RWPE1 (cell line): ENCODE measurements at regions not wholly inside any gene's neighbourhood (a gene's known extent, or its start where the extent isn't known, plus 50 kb on each side); places are given as distances from the start of the nearest gene placed in this dataset.
A peak's percentile ranks its signal among the peaks of the same experiment; 100 is the strongest.

Experiments
- CTCF ChIA-PET: fragments of 350-600 bp; sonication (Branson Sonifier 250); formaldehyde crosslinking; extraction: SDS; loops from one replicate; lab custom pipeline; 2021; lab: Yijun Ruan, JAX
- POLR2A ChIA-PET: fragments of 400-600 bp; formaldehyde crosslinking; extraction: SDS; loops from one replicate; lab custom pipeline; 2020; ENCODE audit warnings: antibody characterized with exemption; ENCODE audit not compliant: low non-redundant PET; lab: Yijun Ruan, JAX
- DNase-seq: peaks from one replicate; pipeline ENCODE4 v3.0.0; 2012; ENCODE audit warnings: low spot score
- H3K27ac ChIP-seq: fragments of 450-650 bp; 2 replicates; pipeline ENCODE4 v1.5.1; 2017
- TF ChIP-seq, protein P1 (sequence below): fragments of 450-650 bp; conservative IDR thresholded peaks from 2 replicates; pipeline ENCODE4 v1.5.1; 2017; ENCODE audit warnings: low read depth, mild to moderate bottlenecking

DNA sequence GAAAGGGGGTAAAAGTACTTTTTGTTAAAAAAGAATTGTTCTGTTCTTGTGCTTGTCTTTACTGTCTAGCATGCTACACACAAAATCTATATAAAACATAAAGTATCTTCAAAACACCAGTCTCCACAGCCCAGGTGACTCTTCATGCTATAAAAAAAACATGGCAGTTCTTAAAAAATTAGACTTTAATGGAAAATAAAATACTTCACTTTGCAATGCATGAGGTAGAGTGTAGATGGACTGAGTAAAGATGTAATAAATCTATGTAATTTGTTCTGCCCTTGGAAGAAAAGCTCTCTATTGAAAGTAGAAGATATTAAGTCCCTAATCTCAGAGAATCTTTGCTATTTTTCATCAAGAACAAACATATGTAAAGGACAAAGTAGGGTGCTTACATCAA lies 425.4 kb downstream of the NOVA1 start:
- ChIA-PET POLR2A (no interaction called here), CTCF (interaction anchor here (0.7 kb wide), 1 partner anchor 218 kb away, joined by 3 read pairs; no protein-coding TSS in a partner anchor)
- no peak for DNase-seq
- H3K27ac ChIP-seq, result no peak overlapping the region
- TF ChIP-seq, protein P1, sequence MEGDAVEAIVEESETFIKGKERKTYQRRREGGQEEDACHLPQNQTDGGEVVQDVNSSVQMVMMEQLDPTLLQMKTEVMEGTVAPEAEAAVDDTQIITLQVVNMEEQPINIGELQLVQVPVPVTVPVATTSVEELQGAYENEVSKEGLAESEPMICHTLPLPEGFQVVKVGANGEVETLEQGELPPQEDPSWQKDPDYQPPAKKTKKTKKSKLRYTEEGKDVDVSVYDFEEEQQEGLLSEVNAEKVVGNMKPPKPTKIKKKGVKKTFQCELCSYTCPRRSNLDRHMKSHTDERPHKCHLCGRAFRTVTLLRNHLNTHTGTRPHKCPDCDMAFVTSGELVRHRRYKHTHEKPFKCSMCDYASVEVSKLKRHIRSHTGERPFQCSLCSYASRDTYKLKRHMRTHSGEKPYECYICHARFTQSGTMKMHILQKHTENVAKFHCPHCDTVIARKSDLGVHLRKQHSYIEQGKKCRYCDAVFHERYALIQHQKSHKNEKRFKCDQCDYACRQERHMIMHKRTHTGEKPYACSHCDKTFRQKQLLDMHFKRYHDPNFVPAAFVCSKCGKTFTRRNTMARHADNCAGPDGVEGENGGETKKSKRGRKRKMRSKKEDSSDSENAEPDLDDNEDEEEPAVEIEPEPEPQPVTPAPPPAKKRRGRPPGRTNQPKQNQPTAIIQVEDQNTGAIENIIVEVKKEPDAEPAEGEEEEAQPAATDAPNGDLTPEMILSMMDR, result no peak

DNA sequence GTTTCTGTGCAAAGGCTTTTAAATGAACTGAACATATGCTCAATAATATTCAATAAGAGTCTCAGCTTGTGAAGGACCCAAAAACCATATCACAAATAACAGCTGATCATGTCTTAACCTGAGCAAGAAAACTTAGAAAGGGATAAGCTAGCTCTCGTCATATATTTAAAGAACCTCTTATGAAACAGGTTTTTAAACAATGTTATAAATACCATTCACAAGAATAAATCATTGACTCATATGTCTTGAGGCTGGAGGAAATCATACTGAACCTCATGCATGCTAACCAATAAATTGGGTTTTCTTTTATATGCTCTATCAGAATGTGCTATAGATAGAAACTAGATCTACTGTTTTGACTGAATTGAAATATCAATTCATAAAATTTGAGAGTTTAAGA lies 426.9 kb downstream of the NOVA1 start:
- no peak overlapping the region for H3K27ac ChIP-seq
- TF ChIP-seq, protein P1, result no peak
- DNase-seq, result no peak
- ChIA-PET POLR2A (no interaction called here), CTCF (no interaction called here)

DNA sequence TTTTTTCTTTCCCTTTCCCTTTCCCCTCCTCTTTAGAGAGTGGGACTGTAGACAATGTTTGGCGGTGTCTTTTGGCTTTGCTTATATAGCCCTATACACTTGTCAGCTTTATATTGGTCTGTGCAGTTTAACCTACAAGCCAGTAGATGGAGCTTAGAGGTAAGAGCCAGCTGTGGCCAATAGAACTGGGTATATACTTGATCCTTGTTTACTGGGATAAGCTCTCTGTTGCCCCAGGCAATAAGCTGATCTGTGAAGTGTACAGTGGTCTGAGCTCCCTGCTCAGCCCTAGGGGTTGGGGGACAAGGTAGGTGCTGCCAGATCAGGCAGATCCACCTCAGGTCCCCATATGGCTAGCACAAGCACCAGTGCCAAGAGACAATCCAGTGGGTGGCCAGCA lies 434.1 kb downstream of the NOVA1 start:
- H3K27ac ChIP-seq, result no peak overlapping the region
- DNase-seq, result no peak
- POLR2A ChIA-PET, result no interaction called here
- TF ChIP-seq, protein P1, result peak; percentile 17; the same call in 1 of the 2 replicates
- CTCF ChIA-PET, result interaction anchor here (0.8 kb wide), 1 partner anchor 37 kb away, joined by 6 read pairs; no protein-coding TSS in a partner anchor

DNA sequence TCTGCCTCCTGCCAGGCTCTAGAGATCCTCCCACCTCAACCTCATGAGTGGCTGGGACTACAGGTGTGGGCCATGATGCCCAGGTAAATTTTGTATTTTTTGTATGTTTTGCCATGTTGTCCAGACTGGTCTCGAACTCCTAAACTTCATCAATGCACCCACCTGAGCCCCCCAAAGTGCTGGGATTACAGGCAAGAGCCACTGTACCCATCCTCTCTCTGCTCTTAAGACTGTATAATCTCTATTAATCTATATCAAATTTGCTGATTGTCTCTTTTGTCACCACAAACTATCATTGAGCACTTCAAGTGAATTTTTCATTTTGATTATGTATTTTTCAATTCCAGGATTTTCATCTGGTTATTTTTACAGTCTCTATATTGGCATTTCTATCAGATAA lies 440.3 kb downstream of the NOVA1 start:
- DNase-seq, result no peak
- ChIA-PET CTCF (no interaction called here), POLR2A (no interaction called here)
- H3K27ac ChIP-seq, result no peak overlapping the region
- TF ChIP-seq, protein P1, result no peak

DNA sequence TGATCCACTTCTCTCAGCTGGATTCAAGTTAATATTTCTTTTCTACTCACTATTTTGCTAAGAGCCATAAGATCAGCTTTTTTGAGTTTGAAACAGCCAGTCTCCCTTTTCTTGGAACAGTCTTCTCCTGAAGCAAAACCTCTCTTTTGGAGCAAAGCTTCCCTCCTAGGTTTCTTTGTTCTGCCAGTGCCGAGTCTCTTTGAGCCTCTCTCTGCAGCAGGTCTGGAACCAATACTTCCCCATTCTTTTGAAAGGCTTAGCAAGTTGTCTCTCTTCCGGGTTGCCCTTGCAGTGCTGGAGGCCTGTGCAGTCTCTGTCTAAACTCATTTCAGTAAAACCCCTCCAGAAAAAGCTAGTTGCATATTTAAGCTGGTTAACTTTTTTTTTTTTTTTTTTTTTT lies 454.8 kb downstream of the NOVA1 start:
- TF ChIP-seq, protein P1, result no peak
- H3K27ac ChIP-seq, result no peak overlapping the region
- CTCF ChIA-PET, result no interaction called here
- no peak for DNase-seq
- POLR2A ChIA-PET, result no interaction called here

DNA sequence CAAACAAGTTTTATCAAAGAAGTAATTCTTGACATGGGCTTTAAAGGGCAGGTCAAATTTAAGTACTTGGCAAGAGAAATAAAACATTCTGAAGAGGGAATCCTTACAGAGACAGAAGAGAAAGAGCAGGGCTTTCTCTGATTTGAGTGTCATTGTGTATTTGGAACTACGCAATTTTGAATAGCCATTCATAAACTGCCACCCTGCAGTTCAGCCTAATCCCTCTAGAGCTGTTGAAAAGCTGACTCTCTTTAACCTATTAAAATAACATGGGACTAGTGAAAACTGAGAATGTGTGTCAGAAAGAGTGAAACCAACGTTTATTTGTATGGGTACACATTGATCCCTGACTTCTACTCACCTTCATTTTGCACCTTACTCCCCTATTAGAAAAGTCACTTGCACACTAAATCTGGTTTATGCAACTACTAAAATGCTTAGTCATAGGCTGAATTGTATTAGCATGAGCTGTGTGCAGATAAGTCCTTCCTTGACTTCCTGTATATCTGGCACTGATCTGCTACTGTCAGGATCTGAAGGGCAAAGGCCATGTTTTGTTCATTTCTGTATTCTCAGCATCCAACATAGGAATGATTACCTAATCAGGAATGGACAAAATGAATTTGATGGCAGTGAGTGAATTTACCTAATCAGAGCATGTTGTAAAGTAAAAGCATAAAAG lies 458.9 kb downstream of the NOVA1 start:
- no peak for DNase-seq
- TF ChIP-seq, protein P1, result no peak
- POLR2A ChIA-PET, result no interaction called here
- CTCF ChIA-PET, result interaction anchor here (0.5 kb wide), 1 partner anchor 732 kb away, joined by 4 read pairs; no protein-coding TSS in a partner anchor
- H3K27ac ChIP-seq, result no peak overlapping the region
